ENCODE measurements at regions not wholly inside any gene's neighbourhood (a gene's known extent, or its start where the extent isn't known, plus 50 kb on each side); places are given as distances from the start of the nearest gene placed in this dataset.

DNA sequence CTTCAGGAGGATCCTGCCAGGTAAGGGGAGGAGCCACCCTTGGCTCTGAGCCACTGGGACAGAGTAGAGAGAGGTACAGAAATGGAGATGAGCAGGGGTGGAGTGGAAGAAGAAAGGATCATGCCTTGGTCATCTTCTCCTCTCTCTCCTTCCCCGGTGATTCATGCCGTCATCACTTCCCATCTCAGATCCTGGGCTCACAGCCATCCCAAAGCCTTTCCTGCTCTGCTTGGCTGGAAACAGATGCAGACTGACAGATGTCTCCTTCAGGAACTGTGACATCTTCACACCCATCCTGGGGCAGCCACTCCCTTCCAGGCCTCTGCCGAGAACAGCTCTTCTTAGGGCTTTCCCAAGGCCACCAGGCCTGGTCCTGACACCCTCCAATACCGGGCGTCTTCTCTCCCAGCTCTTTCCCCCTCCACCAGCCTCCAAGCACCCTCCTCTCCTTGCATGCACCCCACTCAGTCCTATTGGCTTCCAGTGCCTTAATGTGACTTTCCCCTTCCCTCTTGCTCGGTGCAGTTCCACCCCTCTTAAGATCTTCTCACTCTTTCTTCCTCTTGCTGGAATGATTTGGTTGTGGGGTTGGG is 58.3 kb upstream of the TNP1 start:
- TF ChIP-seq, protein P1, sequence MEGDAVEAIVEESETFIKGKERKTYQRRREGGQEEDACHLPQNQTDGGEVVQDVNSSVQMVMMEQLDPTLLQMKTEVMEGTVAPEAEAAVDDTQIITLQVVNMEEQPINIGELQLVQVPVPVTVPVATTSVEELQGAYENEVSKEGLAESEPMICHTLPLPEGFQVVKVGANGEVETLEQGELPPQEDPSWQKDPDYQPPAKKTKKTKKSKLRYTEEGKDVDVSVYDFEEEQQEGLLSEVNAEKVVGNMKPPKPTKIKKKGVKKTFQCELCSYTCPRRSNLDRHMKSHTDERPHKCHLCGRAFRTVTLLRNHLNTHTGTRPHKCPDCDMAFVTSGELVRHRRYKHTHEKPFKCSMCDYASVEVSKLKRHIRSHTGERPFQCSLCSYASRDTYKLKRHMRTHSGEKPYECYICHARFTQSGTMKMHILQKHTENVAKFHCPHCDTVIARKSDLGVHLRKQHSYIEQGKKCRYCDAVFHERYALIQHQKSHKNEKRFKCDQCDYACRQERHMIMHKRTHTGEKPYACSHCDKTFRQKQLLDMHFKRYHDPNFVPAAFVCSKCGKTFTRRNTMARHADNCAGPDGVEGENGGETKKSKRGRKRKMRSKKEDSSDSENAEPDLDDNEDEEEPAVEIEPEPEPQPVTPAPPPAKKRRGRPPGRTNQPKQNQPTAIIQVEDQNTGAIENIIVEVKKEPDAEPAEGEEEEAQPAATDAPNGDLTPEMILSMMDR (conservative IDR thresholded peaks at IDR 0.05), result no peak
- TF ChIP-seq EZH2 (IDR thresholded peaks at IDR 0.05; ENCODE audit: low read depth), result no peak

Data from PC-9 (cell line).